Smooth muscle cell (in vitro differentiated cells): ENCODE measurements at regions not wholly inside any gene's neighbourhood (a gene's known extent, or its start where the extent isn't known, plus 50 kb on each side); places are given as distances from the start of the nearest gene placed in this dataset.

ENCODE experiments used
- DNase-seq: peaks from one replicate; lab custom pipeline; 2025; ENCODE audit not compliant: unreplicated experiment; lab: John Stamatoyannopoulos, UW
- H2AFZ ChIP-seq: fragments of 200-600 bp; sonication (generic); 2 replicates; pipeline ENCODE4 v1.6.0; 2016; ENCODE audit warnings: antibody characterized with exemption, low read depth, mild to moderate bottlenecking
- H3F3A ChIP-seq: fragments of 200-600 bp; sonication (generic); 2 replicates; pipeline ENCODE4 v1.6.0; 2017; ENCODE audit warnings: antibody characterized with exemption, low read depth
- H3K27ac ChIP-seq: fragments of 200-600 bp; sonication (generic); 2 replicates; pipeline ENCODE4 v1.5.1; 2016; ENCODE audit warnings: low read depth, mild to moderate bottlenecking
- H3K27me3 ChIP-seq: fragments of 200-600 bp; sonication (generic); 2 replicates; pipeline ENCODE4 v1.6.1; 2016; ENCODE audit warnings: low read depth, mild to moderate bottlenecking
- H3K36me3 ChIP-seq: fragments of 200-600 bp; sonication (generic); 2 replicates; pipeline ENCODE4 v1.5.1; 2016; ENCODE audit warnings: low read depth
- H3K4me1 ChIP-seq: fragments of 200-600 bp; sonication (generic); 2 replicates; pipeline ENCODE4 v1.5.1; 2016; ENCODE audit warnings: low read depth
- H3K4me2 ChIP-seq: fragments of 200-600 bp; sonication (generic); 2 replicates; pipeline ENCODE4 v1.6.0; 2016; ENCODE audit warnings: mild to moderate bottlenecking
- H3K4me3 ChIP-seq: fragments of 200-600 bp; sonication (generic); 2 replicates; pipeline ENCODE4 v1.5.1; 2016; ENCODE audit warnings: mild to moderate bottlenecking
- H3K79me2 ChIP-seq: fragments of 200-600 bp; sonication (generic); 2 replicates; pipeline ENCODE4 v1.6.0; 2016; ENCODE audit warnings: low read depth, mild to moderate bottlenecking
- H3K9ac ChIP-seq: fragments of 200-600 bp; sonication (generic); 2 replicates; pipeline ENCODE4 v1.6.0; 2016; ENCODE audit warnings: low read depth
- H3K9me3 ChIP-seq: fragments of 200-600 bp; sonication (generic); replicated peaks from 2 replicates; pipeline ENCODE4 v1.5.1; 2016; ENCODE audit warnings: low read depth
- H4K20me1 ChIP-seq: fragments of 200-600 bp; sonication (generic); 2 replicates; pipeline ENCODE4 v1.6.0; 2016; ENCODE audit warnings: low read depth
- WGBS: methylation state at CpG from one replicate; pipeline ENCODE4 v1.1.7; 2016; ENCODE audit warnings: low lambda C conversion rate; 5-methylcytosine and 5-hydroxymethylcytosine counted together
- TF ChIP-seq, protein P1 (sequence below): fragments of 200-600 bp; sonication (generic); IDR thresholded peaks from 2 replicates; pipeline ENCODE4 v1.5.1; 2017; ENCODE audit warnings: borderline replicate concordance, mild to moderate bottlenecking, antibody characterized with exemption; ENCODE audit not compliant: insufficient read depth, poor library complexity, severe bottlenecking

DNA sequence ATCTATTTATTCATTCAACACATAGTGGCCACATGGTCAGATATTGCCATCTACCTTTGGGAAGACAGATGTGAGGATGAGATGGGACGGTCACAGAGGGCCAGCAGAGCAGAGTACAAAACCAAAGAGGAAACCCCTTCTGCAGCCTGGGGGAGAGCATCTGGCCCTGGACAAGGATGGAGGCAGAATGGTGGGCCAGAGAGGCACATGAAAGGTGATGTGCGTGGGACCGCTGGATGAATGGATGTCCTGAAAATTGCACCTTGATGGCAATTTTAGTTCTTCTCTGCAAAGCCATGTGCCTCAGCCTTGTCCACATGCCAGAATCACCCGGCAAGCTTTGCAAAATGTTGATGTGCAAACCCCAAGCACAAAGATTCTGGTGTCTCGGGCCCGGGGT, 77.4 kb upstream of the CD93 start:
- Histone ChIP-seq H3K9ac (no peak overlapping the region), H4K20me1 (no peaks in the 10 kb centered on the region), H3K4me1 (peaks cover 12% of the 10 kb centered on the region), H3K27ac (no peak overlapping the region), H3K27me3 (no peaks in the 10 kb centered on the region), H3K36me3 (no peaks in the 10 kb centered on the region), H3K9me3 (no peaks in the 10 kb centered on the region), H3K4me3 (no peak overlapping the region), H2AFZ (no peak overlapping the region), H3K79me2 (no peaks in the 10 kb centered on the region), H3K4me2 (no peak overlapping the region), H3F3A (no peaks in the 10 kb centered on the region)
- DNase-seq, result no peak
- TF ChIP-seq, protein P1, sequence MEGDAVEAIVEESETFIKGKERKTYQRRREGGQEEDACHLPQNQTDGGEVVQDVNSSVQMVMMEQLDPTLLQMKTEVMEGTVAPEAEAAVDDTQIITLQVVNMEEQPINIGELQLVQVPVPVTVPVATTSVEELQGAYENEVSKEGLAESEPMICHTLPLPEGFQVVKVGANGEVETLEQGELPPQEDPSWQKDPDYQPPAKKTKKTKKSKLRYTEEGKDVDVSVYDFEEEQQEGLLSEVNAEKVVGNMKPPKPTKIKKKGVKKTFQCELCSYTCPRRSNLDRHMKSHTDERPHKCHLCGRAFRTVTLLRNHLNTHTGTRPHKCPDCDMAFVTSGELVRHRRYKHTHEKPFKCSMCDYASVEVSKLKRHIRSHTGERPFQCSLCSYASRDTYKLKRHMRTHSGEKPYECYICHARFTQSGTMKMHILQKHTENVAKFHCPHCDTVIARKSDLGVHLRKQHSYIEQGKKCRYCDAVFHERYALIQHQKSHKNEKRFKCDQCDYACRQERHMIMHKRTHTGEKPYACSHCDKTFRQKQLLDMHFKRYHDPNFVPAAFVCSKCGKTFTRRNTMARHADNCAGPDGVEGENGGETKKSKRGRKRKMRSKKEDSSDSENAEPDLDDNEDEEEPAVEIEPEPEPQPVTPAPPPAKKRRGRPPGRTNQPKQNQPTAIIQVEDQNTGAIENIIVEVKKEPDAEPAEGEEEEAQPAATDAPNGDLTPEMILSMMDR, result no peak
- WGBS, result 97% methylated on average over 6 of the region's 6 CpGs

DNA sequence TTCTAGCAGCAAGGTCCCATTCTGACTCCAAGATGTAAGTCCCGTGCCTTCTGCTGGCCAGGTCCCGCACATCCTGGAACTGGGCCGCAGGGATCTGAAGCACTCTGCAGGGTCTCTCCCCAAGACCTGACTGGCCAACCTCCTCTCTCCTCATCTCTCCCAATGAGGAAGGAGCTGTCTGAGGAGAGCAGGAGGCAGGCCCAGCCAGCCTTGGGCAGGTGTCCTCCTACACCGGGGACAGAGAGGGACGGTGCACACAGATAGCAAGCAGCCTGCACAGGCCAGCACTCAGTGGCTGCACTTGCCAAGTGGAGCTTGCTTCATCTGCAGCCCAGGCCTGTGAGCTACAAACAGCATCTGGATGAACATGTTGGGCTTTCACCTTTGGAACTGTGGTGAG, 76.8 kb upstream of the CD93 start:
- Histone ChIP-seq H4K20me1 (no peaks in the 10 kb centered on the region), H3K9ac (no peak overlapping the region), H3K4me2 (no peak overlapping the region), H2AFZ (no peak overlapping the region), H3K27ac (no peak overlapping the region), H3K36me3 (no peaks in the 10 kb centered on the region), H3K4me3 (no peak overlapping the region), H3K79me2 (no peaks in the 10 kb centered on the region), H3K27me3 (no peaks in the 10 kb centered on the region), H3K9me3 (no peaks in the 10 kb centered on the region), H3F3A (no peaks in the 10 kb centered on the region), H3K4me1 (peaks cover 12% of the 10 kb centered on the region)
- WGBS, result 93% methylated on average over 5 of the region's 5 CpGs
- TF ChIP-seq, protein P1, result no peak
- DNase-seq, result no peak

DNA sequence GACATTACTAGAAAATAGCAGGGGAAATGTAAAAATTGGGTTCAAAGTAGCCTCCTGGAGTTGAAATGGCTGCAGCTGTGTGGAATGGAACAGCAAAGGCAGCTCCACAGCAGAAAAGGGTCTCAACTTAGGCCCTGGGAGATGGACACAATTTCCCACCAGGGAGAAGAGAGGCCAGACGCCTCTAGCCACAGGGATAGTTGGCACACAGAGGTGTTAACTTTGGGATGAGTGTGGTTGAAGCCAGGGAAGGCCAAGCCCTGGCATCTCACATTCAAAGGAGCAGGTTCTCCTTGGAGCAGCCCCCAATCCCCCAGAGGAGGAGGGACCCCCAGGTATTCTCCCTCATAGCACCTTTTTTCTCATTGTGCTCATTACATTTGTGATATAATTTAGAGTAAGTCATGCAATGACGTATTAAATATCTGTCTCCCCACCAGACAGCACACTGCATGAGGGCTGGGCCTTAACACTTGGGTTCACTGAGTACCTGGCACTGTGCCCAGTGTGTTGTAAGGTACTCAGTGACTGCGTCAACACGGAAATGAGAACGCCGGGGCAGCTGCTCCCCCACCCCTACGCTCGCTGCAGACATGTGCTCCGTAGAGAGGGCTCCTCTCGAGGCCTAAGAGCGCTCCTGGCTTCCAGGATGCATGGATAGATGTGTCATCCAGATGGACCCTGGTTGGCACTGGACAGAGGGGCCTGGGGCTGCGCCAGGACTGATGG, 76.0 kb upstream of the CD93 start:
- Histone ChIP-seq H3K4me2 (no peak overlapping the region), H4K20me1 (no peaks in the 10 kb centered on the region), H3K9me3 (no peaks in the 10 kb centered on the region), H3K27me3 (no peaks in the 10 kb centered on the region), H3K4me3 (no peak overlapping the region), H3K9ac (no peak overlapping the region), H3K36me3 (no peaks in the 10 kb centered on the region), H3K27ac (no peak overlapping the region), H3F3A (no peaks in the 10 kb centered on the region), H2AFZ (no peak overlapping the region), H3K4me1 (peaks cover 12% of the 10 kb centered on the region), H3K79me2 (no peaks in the 10 kb centered on the region)
- DNase-seq, result no peak
- WGBS, result 96% methylated on average over 12 of the region's 12 CpGs
- TF ChIP-seq, protein P1, result no peak

DNA sequence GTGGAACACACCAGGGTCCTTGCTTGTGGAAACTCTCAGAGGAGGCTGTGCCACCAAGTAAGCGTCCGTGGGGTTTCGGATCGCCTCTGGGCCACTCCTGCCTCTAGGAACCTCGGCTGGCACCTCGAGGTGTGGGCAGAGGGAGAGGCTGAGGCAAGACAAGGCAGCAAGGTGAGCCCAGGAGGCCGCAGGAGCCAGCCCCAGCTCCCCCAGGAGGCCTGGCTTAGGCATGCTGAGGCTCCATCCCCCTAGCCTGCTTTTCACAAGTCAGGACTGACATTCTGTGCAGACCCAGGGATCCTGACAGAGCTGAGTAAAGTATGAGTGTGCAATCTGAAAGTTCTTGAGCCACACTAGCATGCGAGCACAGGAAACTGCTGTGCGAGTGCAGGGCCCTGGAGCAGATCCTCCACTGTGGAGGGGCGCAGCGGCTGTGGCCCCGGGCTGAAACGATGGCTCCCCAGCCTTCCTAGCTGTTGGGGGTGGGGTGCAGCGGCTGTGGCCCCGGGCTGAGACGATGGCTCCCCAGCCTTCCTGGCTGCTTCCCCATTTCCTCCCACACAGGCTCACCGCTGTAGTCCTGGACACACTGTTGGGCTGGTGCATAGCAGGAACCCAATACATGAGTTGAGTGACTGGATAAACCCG, 75.2 kb upstream of the CD93 start:
- H3K9ac ChIP-seq, result no peak overlapping the region
- no peak overlapping the region for H3K4me2 ChIP-seq
- no peaks in the 10 kb centered on the region for H3K9me3 ChIP-seq
- DNase-seq, result no peak
- H4K20me1 ChIP-seq, result no peaks in the 10 kb centered on the region
- H3K79me2 ChIP-seq, result no peaks in the 10 kb centered on the region
- H3K36me3 ChIP-seq, result no peaks in the 10 kb centered on the region
- H3K4me3 ChIP-seq, result no peak overlapping the region
- WGBS, result 81% methylated on average over 18 of the region's 18 CpGs
- no peak overlapping the region for H2AFZ ChIP-seq
- TF ChIP-seq, protein P1, result no peak
- no peaks in the 10 kb centered on the region for H3K27me3 ChIP-seq
- no peaks in the 10 kb centered on the region for H3F3A ChIP-seq
- peaks cover 12% of the 10 kb centered on the region for H3K4me1 ChIP-seq
- H3K27ac ChIP-seq, result no peak overlapping the region
